GM18502 (cell line): ENCODE measurements at regions not wholly inside any gene's neighbourhood (a gene's known extent, or its start where the extent isn't known, plus 50 kb on each side); places are given as distances from the start of the nearest gene placed in this dataset.
A peak's percentile ranks its signal among the peaks of the same experiment; 100 is the strongest.
"Not testable (repeated sequence)": the region's sequence is repeated elsewhere in the genome, so short reads cannot be mapped to it uniquely, and the experiment has no call there.

Source experiments
- ATAC-seq: cut with Tn5 transposase; IDR thresholded peaks from one replicate; pipeline ENCODE4 v1.9.1; 2021; ENCODE audit warnings: mild to moderate bottlenecking; ENCODE audit not compliant: unreplicated experiment, poor library complexity

- ATAC-seq, result no peak
Observed at GRCh38 chrX:66915893-66916292, 277.0 kb upstream of the EDA2R start.

- ATAC-seq, result no peak
Observed at GRCh38 chrX:66914080-66914479, 275.2 kb upstream of the EDA2R start.

DNA sequence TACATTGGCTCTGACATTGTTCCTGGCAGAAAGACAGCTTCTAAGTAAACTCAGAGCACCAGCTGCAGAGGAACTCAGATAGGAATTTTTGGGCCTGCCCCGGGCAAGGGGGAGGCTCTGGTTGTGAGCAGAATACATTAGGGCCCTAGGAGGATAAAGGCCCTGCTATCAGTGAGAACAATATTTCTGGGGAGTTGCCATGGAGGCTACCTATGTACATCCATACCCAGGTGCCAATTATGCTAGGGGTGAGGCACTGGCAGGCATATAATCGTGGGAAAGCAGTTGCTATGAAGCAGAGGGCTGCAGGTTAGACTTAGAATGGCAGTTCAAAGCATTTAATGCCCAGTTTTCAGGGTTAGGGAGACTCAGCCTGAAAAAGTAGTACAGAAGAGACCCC is 273.5 kb upstream of the EDA2R start:
- no peak for ATAC-seq

DNA sequence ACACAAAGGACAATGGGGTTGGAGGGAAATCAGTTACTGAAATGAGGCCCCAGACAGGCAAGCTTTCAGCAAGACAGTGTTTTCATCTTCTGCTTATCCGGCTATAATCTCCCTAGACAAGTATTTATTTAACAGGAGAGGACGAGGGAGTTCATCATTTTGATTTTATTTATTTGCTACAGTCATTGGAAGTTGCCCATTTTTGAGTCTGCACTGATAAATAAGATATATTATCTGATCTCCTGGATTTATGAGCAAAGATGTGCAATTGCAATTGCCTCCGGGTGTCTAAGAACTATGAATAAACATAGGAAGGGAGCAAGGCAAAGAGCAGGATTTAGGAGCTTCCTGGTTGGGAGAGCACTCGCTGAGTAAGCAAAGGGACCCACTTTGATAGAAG is 263.2 kb upstream of the EDA2R start:
- no peak for ATAC-seq

GRCh38 chrX:66900886-66901285 is 262.0 kb upstream of the EDA2R start:
- ATAC-seq, result no peak

GRCh38 chrX:66892004-66892403 is 253.1 kb upstream of the EDA2R start:
- no peak for ATAC-seq

DNA sequence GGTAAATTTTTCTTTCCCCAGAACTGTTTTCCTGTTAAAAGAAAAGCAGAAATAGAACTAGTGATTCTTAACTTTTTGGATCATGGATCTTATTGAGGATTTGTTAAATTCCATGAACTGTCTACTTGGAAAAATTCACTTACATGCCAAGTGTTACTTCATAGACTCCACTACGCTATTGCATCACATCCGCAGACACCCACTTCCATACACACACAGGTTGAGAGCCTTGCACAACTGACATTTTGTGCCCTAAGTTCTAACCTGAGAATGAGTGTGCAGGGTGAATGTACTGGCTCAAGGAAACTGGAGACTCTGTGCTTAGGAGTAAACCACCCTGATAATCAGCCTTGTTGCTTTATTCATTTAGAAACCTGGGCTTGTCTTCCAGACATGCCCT is 250.5 kb upstream of the EDA2R start:
- ATAC-seq, result no peak

DNA sequence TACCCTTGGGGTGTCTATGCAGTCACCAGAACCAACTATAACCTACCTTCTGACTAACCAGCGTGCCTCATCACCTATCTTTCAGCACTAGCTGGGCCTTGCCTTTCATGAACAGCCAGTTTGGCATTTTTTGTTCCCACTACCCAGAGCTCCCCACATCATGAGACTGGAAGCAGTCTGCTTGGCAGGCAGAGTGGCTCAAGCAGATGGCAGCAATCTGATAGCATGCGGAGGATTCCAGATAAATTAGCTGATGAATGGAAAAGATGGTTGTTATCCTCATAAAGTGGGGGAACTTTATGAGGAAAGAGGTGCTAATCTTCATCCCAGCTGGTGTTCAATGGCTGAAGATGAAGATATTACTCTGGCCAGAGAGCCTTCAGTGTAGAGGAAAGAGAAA is 243.2 kb upstream of the EDA2R start:
- ATAC-seq, result no peak

DNA sequence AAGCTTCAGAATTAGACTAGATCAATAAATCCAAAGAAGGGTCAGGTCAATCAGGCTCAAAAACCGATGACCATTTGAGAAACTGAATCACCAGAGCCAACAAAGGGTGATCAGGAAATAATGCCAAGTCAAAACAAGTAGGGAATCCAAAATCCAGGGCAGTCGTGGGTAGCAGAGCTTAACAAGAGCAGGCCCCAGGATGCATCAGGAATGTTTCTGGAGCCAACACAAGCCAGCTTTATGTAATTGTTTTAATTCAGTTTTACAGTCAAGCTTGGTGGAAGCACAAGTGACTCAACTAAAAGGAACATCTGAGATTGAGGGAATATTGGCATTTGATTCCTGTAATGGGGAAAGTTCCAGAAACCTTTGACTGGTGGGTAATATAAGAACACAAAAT is 237.9 kb upstream of the EDA2R start:
- ATAC-seq, result no peak

DNA sequence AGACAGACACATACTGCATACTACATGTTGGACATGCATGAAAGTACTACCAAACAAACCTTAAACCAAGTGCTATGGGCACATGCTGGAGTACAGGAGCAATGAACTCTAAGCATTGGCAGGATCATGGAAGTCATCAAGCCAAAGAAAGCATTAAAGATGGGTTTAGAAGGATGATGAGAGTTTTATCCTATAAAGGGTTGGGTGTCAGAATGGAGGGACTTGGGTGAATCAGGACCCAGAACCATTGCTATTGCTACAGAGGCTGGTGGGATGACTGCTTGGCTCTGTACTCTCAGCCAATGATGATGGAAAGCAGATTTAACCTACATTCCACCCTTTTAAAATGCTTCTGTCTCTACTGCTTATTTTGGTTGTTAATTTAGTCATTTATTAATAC is 233.9 kb upstream of the EDA2R start:
- ATAC-seq, result no peak

GRCh38 chrX:66863721-66864120 is 224.8 kb upstream of the EDA2R start:
- no peak for ATAC-seq

- ATAC-seq, result peak; percentile 100
Observed at GRCh38 chrX:66833426-66833825, 194.5 kb upstream of the EDA2R start.

DNA sequence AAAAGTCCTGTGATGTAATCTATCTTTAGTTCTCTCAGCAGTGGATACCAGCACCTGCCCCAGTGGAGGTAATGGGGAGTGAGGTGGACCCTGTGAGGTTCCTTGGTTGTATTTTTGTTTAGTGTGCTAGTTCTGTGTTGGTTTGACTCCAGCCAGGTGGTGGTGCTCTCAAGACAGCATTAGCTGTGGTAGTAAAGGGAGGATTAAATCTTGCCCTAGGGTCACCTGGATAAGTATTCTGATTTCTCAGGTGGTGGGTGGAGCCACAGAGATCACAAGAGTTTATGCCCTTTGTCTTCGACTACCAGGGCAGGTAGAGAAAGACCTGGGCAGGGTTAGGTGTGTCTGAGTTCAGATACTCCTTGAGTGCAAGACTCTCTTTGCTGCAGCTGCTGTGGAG is 176.3 kb upstream of the EDA2R start:
- no peak for ATAC-seq

DNA sequence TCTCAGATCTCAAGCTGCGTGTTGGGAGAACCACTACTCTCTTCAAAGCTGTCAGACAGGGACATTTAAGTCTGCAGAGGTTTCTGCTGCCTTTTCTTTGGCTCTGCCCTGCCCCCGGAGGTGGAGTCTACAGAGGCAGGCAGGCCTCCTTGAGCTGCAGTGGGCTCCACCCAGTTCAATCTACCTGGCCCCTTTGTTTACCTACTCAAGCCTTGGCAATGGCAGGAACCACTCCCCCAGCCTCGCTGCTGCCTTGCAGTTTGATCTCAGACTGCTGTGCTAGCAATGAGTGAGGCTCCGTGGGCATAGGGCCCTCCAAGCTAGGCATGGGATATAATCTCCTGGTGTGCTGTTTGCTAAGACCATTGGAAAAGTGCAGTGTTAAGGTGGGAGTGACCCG is 155.6 kb upstream of the EDA2R start:
- ATAC-seq, result not testable (repeated sequence)

DNA sequence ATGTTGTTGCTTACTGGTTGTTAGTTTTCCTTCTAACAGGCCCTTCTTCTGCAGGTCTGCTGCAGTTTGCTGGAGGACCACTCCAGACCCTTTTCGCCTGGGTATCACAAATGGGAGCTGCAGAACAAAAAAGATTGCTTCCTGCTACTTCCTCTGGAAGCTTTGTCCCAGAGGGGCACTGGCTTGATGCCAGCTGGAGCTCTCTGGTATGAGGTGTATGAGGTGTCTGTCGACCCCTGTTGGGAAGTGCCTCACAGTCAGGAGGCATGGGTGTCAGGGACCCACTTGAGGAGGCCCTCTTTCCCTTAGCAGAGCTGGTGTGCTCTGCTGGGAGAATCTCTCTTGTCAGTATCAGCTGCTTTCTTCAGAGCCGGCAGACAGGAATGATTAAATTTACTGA is 127.4 kb upstream of the EDA2R start:
- no peak for ATAC-seq

DNA sequence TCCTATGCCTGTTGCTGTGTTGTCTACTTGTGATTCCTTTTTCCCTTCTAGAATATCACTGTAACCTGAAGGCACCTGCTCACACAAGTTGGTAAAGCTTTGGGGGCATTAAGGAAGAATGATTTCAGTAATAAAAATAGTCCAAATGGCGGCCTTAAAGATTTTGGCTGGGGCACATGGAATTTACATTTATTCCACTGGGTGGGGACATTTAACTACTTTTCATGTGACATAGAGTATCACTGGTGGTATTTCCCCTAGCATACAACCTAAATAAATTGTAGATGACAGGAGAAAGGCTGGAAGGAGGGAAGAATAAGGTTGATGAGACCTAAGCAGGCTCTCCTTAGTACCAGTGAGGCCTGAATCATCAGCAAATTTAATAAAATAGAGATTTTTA is 121.8 kb upstream of the EDA2R start:
- ATAC-seq, result no peak

- no peak for ATAC-seq
Observed at GRCh38 chrX:66756717-66757116, 117.8 kb upstream of the EDA2R start.

- ATAC-seq, result no peak
Observed at GRCh38 chrX:66751136-66751782, 112.4 kb upstream of the EDA2R start.

- not testable (repeated sequence) for ATAC-seq
Observed at GRCh38 chrX:66744519-66744918, 105.6 kb upstream of the EDA2R start.

GRCh38 chrX:66731398-66731797 is 92.5 kb upstream of the EDA2R start:
- peak; percentile 64 for ATAC-seq

GRCh38 chrX:66728818-66729271 is 90.0 kb upstream of the EDA2R start:
- ATAC-seq, result peak; percentile 85

- no peak for ATAC-seq
Observed at GRCh38 chrX:66717926-66718325, 79.0 kb upstream of the EDA2R start.
